ENCODE measurements at regions not wholly inside any gene's neighbourhood (a gene's known extent, or its start where the extent isn't known, plus 50 kb on each side); places are given as distances from the start of the nearest gene placed in this dataset.

DNA sequence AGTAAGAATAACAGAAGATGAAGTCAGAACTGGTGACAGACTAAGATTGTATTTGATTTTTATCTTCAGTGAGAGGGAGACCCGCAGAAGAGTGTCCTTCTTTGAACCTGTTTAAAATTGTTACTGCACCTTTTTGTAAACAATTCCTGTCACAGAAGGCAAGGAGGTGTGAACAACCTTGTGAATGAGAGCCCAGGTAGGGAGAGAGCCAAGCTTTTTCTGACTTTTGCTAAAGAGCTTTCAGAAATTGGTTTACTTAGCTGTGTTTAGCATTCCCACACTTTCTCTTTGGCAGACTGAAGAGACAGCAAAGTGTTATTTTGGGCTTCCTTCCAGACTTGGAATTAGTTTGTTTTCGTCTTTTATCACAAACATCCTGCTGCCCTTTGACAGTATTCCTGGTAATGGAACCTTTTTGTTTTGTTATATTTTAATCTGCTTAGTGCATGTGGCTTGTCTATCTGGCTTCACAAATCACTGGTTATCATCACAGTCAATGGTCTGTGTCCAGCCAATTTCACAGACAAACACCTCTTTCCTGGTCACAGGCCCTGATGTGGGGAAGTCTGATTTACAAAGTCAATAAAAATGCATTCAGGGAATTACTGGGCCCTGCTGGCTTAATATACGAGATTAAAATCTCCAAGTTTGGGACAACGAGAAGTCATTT is 85.7 kb upstream of the HS3ST2 start:
- DNase-seq (ENCODE audit: low spot score in 2 of 2), result no peak
- no peak overlapping the region for H3K4me3 ChIP-seq
- H3K36me3 ChIP-seq (replicated peaks), result no peaks in the 10 kb centered on the region
- in situ Hi-C loops (cut with MboI; ENCODE audit: low sequenced_read_pairs), result no loop called here
- peaks cover 3% of the 10 kb centered on the region; the same call in 1 of the 2 replicates for H3K27me3 ChIP-seq (ENCODE audit: low read depth)
- no peaks in the 10 kb centered on the region for H3K9me3 ChIP-seq
- no peaks in the 10 kb centered on the region for H3K4me1 ChIP-seq

DNA sequence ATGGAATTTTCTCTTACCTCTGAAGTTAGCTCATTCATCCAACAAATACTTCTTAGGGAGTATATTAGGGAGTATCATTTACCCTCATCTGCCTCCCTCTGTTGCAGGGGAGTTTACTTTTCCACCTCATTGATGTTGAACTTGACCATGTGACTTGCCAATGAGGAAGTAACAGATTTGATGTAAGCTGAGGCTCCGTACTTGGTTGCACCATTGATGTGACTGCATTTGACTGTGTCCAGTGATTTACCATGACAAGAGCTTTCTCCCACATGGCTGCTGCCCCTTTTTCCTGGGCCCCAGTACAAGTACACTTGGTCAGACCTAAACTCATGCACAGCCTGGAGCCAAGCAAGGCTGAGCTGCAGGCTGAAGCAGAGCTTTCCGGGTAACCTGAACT is 81.6 kb upstream of the HS3ST2 start:
- H3K27me3 ChIP-seq (ENCODE audit: low read depth), result peaks cover 3% of the 10 kb centered on the region; the same call in 1 of the 2 replicates
- no peaks in the 10 kb centered on the region for H3K4me1 ChIP-seq
- no peak for DNase-seq (ENCODE audit: low spot score in 2 of 2)
- H3K4me3 ChIP-seq, result no peak overlapping the region
- H3K36me3 ChIP-seq (replicated peaks), result no peaks in the 10 kb centered on the region
- in situ Hi-C loops (cut with MboI; ENCODE audit: low sequenced_read_pairs), result no loop called here
- H3K9me3 ChIP-seq, result no peaks in the 10 kb centered on the region

DNA sequence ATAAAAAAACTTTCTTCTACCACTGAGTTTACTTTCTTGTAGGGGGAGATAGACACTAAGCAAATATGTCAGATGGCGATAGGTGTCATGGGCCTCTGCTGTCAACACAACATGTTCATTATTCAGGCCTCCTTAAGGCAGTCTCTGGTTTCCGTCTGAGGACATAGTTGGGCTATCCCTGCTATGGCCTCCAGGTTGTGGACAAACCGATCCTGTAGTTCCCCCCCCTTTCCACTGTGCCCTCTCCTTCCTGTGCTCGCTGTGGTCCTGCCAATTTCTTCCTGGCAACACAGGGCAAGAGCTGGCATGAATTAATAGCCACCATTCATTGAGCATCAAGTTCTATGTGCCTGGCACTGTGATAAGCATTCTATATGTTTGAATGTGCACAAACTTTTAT is 81.0 kb upstream of the HS3ST2 start:
- H3K4me1 ChIP-seq, result no peaks in the 10 kb centered on the region
- in situ Hi-C loops (cut with MboI; ENCODE audit: low sequenced_read_pairs), result no loop called here
- peaks cover 3% of the 10 kb centered on the region; the same call in 1 of the 2 replicates for H3K27me3 ChIP-seq (ENCODE audit: low read depth)
- H3K4me3 ChIP-seq, result no peak overlapping the region
- H3K9me3 ChIP-seq, result no peaks in the 10 kb centered on the region
- DNase-seq (ENCODE audit: low spot score in 2 of 2), result no peak
- no peaks in the 10 kb centered on the region for H3K36me3 ChIP-seq (replicated peaks)

DNA sequence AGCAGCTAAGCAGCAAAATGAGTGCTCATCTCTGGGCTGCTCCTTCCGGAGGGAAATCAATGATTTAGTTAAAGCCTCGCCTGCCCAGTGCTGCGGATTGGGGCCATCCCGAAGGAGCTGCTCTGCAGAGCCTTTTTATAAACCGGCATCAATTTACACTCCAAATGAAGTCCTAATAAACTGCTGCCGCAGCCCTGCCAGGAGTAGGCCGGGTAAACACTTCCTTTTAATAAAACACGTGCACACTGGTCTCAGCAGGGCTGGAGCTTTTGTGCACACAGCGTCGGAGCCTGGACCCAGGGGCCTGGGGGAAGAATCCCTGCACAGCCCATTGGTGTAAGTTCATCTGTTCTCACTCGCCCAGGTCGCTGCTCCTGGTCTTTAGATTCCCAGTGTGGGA is 79.6 kb upstream of the HS3ST2 start:
- Histone ChIP-seq H3K9me3 (no peaks in the 10 kb centered on the region), H3K36me3 (replicated peaks) (no peaks in the 10 kb centered on the region), H3K27me3 (ENCODE audit: low read depth) (peaks cover 3% of the 10 kb centered on the region; the same call in 1 of the 2 replicates), H3K4me3 (no peak overlapping the region), H3K4me1 (no peaks in the 10 kb centered on the region)
- in situ Hi-C loops (cut with MboI; ENCODE audit: low sequenced_read_pairs), result no loop called here
- DNase-seq (ENCODE audit: low spot score in 2 of 2), result no peak

DNA sequence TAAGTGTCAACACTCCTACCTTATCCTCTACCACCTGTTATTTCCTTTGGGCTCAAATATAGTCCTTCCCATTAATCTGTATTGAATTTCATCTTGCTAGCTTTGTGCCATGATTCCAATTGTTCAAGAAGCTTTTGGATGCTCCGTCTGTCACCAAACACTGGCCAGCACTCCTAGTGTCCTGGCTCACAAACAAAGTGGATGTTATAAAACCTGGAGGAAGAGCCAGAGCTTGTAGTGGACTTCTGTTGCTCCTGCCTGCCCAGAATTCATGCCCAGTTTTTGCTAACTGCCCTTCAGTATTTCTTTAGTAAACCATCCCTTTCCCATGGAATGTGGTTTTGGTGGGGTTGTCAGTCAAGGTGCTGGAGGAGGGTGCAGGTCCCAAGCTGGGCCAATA is 77.2 kb upstream of the HS3ST2 start:
- H3K4me1 ChIP-seq, result no peaks in the 10 kb centered on the region
- H3K4me3 ChIP-seq, result no peak overlapping the region
- H3K9me3 ChIP-seq, result no peaks in the 10 kb centered on the region
- H3K27me3 ChIP-seq (ENCODE audit: low read depth), result peaks cover 2% of the 10 kb centered on the region; the same call in 1 of the 2 replicates
- in situ Hi-C loops (cut with MboI; ENCODE audit: low sequenced_read_pairs), result no loop called here
- no peak for DNase-seq (ENCODE audit: low spot score in 2 of 2)
- H3K36me3 ChIP-seq (replicated peaks), result no peaks in the 10 kb centered on the region

DNA sequence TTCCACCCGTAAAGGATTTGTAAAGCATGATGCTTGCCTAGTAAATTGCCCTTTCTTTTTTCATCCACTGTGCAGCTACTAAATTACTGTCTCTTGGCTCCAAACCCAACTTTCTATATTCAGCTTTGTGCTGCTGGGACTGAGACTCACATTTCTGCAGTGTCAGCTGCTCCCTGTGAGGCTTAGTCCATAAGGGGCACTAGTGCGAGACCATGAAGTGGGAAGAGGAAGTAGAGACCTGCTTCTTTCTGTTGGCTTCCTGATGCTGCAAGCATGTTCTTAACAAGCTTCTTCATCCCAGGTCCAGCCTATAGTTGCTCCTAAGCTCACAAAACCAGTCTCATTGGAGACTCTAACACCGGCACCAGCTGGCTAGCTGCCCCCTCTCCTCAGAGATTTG is 74.9 kb upstream of the HS3ST2 start:
- Histone ChIP-seq H3K27me3 (ENCODE audit: low read depth) (peaks cover 2% of the 10 kb centered on the region; the same call in 1 of the 2 replicates), H3K36me3 (replicated peaks) (no peaks in the 10 kb centered on the region), H3K4me3 (no peak overlapping the region), H3K9me3 (no peaks in the 10 kb centered on the region), H3K4me1 (no peaks in the 10 kb centered on the region)
- DNase-seq (ENCODE audit: low spot score in 2 of 2), result no peak
- in situ Hi-C loops (cut with MboI; ENCODE audit: low sequenced_read_pairs), result no loop called here

DNA sequence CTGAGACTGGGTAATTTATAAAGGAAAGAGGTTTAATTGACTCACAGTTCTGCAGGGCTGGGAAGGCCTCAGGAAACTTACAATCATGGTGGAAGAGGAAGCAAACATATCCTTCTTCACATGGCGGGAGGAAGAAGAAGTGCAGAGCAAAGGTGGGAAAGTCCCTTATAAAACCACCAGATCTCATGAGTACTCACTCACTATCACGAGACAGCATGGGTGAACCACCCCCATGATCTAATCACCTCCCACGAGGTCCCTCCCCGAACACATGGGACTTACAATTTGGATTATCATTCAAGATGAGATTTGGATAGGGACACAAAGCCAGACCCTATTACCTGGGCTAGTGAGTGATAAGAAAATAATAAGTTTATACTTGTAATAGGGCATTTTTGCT is 70.6 kb upstream of the HS3ST2 start:
- in situ Hi-C loops (cut with MboI; ENCODE audit: low sequenced_read_pairs), result no loop called here
- H3K4me3 ChIP-seq, result no peak overlapping the region

DNA sequence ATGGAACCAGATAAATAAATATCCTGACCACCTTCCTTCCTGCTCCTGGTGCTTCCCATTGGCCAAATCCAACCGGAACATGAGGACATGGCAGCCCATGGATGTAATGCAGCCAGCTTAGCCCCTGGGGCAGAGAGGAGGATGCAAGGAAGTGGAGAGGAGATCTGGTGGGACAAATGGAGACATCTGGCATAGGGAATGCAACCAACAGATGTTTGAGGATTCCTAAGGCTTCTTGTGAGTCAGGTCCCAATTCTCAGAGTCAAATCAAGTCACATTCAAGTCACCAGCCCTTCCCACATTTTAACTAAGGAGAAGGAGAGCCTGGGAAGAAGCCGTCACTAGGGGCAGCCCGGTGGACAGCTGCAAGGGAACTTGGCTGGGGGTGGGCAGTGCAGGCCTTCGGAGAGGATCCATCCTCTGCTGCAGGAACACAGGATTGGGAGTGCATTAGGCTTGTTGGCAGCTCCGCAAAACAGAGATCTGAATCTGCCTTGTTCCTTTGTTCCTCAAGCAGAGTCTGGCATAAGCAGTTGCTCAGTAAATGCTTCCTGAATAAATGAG is 62.8 kb upstream of the HS3ST2 start:
- in situ Hi-C loops (cut with MboI; ENCODE audit: low sequenced_read_pairs), result no loop called here
- no peak for DNase-seq (ENCODE audit: low spot score in 2 of 2)
- H3K4me1 ChIP-seq, result no peaks in the 10 kb centered on the region

More for the DNA sequence above, 70.6 kb upstream of the HS3ST2 start:
- H3K4me1 ChIP-seq, result no peaks in the 10 kb centered on the region
- DNase-seq (ENCODE audit: low spot score in 2 of 2), result no peak
- no peaks in the 10 kb centered on the region for H3K9me3 ChIP-seq
- no peaks in the 10 kb centered on the region for H3K36me3 ChIP-seq (replicated peaks)
- H3K27me3 ChIP-seq (ENCODE audit: low read depth), result peaks cover 2% of the 10 kb centered on the region; the same call in 1 of the 2 replicates

DNA sequence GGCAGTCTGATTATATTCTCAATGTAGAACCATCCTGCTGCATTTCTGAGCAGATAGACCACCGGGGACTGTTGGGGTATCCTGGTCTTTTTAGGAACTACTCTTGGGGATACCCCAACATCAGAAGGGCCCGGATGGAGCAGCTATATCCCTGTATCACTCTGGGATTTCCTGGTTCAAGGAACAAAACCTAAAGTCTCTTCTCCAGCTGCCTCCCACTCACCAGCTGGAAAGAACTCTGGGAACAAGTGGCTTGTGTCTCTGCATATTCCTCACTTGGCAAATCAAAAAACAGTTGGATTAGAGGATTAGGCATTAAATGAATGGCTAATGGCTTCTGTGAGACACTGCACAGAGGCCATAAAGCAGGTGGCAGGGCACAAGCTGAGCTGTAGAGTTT is 62.3 kb upstream of the HS3ST2 start:
- no peaks in the 10 kb centered on the region for H3K4me1 ChIP-seq
- no peaks in the 10 kb centered on the region for H3K9me3 ChIP-seq
- no peaks in the 10 kb centered on the region for H3K36me3 ChIP-seq (replicated peaks)
- in situ Hi-C loops (cut with MboI; ENCODE audit: low sequenced_read_pairs), result no loop called here
- H3K4me3 ChIP-seq, result no peak overlapping the region
- no peak for DNase-seq (ENCODE audit: low spot score in 2 of 2)
- H3K27me3 ChIP-seq (ENCODE audit: low read depth), result no peaks in the 10 kb centered on the region

More for the DNA sequence above, 62.8 kb upstream of the HS3ST2 start:
- H3K4me3 ChIP-seq, result no peak overlapping the region
- no peaks in the 10 kb centered on the region for H3K9me3 ChIP-seq
- no peaks in the 10 kb centered on the region for H3K36me3 ChIP-seq (replicated peaks)
- H3K27me3 ChIP-seq (ENCODE audit: low read depth), result no peaks in the 10 kb centered on the region

DNA sequence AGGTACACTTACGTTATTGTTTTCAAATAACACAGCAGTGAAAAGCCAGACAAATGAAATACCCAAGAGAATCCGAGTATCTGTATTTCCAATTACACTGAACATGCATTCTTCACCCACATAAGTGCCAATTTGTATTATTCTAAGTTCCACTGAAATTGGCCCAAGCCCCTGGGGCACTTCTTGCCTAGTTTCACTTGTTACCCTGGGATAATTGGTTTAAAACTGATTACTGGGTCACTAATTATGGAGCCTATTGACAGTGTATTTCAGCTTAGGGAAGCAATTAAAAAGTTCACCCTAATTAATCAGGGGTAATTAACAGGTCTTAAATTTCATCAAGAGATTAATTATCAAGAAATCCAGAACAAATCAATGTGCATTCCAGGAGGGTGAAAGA is 60.5 kb upstream of the HS3ST2 start:
- DNase-seq (ENCODE audit: low spot score in 2 of 2), result no peak
- Histone ChIP-seq H3K9me3 (no peaks in the 10 kb centered on the region), H3K4me1 (no peaks in the 10 kb centered on the region), H3K36me3 (replicated peaks) (no peaks in the 10 kb centered on the region), H3K4me3 (no peak overlapping the region), H3K27me3 (ENCODE audit: low read depth) (no peaks in the 10 kb centered on the region)
- in situ Hi-C loops (cut with MboI; ENCODE audit: low sequenced_read_pairs), result no loop called here

DNA sequence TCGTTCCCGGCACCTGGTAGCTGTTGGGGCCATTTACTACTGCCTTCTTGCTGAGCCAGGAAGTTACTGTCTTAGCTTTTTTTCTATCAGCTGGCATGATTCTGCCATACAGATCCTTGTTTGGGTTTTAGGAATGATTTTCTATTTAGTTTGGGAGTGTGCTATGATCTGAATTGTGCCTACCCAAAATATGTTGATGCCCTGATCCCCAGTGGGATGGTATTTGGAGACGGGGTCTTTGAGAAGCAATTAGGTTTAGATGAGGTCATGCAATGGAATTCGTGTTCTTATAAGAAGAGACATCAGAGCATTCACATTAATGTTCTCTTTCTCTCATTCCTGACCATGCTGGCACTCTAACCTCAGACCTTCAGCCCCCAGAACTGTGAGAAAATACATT is 59.4 kb upstream of the HS3ST2 start:
- Histone ChIP-seq H3K9me3 (no peaks in the 10 kb centered on the region), H3K4me1 (no peaks in the 10 kb centered on the region), H3K4me3 (no peak overlapping the region), H3K36me3 (replicated peaks) (no peaks in the 10 kb centered on the region), H3K27me3 (ENCODE audit: low read depth) (no peaks in the 10 kb centered on the region)
- in situ Hi-C loops (cut with MboI; ENCODE audit: low sequenced_read_pairs), result no loop called here
- DNase-seq (ENCODE audit: low spot score in 2 of 2), result no peak

DNA sequence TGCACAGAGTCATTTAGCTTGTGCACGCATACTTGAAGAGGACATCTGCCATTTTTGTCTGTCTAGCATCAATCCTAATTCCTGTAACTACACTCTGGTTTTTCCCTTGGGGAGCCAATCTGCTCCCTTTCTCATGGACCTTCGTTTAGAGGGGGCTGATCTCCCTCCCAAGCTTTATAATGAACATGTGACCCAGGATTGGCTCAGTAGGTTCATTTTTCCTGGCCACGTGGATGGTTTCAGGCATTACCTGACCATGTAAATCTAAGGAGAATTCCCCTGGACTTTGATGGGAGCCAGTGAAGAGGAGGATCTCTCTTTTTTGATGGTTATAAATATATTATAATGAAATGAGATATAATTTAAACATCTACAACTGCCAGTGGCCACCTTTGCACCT is 56.8 kb upstream of the HS3ST2 start:
- no peak for DNase-seq (ENCODE audit: low spot score in 2 of 2)
- H3K27me3 ChIP-seq (ENCODE audit: low read depth), result no peaks in the 10 kb centered on the region
- H3K36me3 ChIP-seq (replicated peaks), result no peaks in the 10 kb centered on the region

DNA sequence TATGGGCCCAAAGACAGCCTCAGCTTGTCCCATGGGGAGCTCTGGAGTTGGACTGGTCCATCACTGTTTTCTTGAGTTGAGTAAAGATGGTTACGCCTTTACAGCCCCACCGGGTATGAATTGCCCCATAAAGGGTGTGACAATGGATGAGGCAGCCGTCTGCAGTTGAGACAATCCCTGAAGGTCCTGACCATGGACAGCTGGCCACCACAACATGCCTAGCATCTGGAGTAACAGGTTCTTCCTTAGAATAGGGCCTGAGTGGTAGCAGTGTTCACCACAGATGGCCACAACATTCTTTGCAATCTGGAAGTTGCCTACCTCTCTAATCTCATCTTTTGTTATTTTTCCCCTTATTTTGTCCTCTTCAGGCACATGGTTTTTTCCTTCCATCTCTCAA is 51.5 kb upstream of the HS3ST2 start:
- in situ Hi-C loops (cut with MboI; ENCODE audit: low sequenced_read_pairs), result no loop called here
- DNase-seq (ENCODE audit: low spot score in 2 of 2), result no peak
- H3K27me3 ChIP-seq (ENCODE audit: low read depth), result no peaks in the 10 kb centered on the region

More for the DNA sequence above, 56.8 kb upstream of the HS3ST2 start:
- in situ Hi-C loops (cut with MboI; ENCODE audit: low sequenced_read_pairs), result no loop called here
- no peak overlapping the region for H3K4me3 ChIP-seq
- H3K4me1 ChIP-seq, result no peaks in the 10 kb centered on the region
- no peaks in the 10 kb centered on the region for H3K9me3 ChIP-seq

DNA sequence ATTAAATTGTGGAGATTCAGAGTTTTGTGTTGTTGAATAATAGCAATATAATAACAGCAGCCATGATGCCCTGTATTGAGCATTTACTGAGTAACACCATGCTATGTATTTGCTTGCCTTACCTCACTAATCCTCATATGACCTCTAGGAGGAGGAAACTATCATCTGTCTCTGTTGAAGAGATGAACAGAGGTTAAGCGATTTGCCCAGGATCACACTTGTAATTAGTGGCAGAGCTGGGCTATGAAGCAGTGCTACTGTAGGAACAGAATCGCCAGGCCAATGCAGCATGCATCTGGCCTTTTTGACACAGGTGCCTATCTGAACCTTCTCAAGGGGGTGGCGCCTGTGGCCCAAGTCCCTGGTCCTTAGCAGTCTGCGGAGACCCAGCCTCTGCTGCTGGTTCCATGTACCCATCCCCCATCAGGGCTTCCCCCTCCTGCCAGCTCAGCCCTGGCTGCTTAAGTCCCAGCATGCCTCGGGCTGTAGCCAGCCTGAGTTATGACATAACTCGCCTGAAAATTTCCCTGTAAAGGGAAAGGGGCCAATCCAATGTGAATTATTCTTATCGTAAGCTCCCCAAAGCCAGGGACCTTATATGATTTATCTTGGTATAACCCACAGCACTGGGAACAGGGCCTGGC is 50.4 kb upstream of the HS3ST2 start:
- H3K9me3 ChIP-seq, result no peaks in the 10 kb centered on the region
- no peaks in the 10 kb centered on the region for H3K27me3 ChIP-seq (ENCODE audit: low read depth)
- H3K36me3 ChIP-seq (replicated peaks), result no peaks in the 10 kb centered on the region
- H3K4me1 ChIP-seq, result no peaks in the 10 kb centered on the region
- DNase-seq (ENCODE audit: low spot score in 2 of 2), result no peak
- H3K4me3 ChIP-seq, result no peak overlapping the region
- in situ Hi-C loops (cut with MboI; ENCODE audit: low sequenced_read_pairs), result no loop called here

More for the DNA sequence above, 51.5 kb upstream of the HS3ST2 start:
- no peaks in the 10 kb centered on the region for H3K36me3 ChIP-seq (replicated peaks)
- H3K4me3 ChIP-seq, result no peak overlapping the region
- H3K4me1 ChIP-seq, result no peaks in the 10 kb centered on the region
- no peaks in the 10 kb centered on the region for H3K9me3 ChIP-seq
